Hepatocyte (in vitro differentiated cells): ENCODE measurements at regions not wholly inside any gene's neighbourhood (a gene's known extent, or its start where the extent isn't known, plus 50 kb on each side); places are given as distances from the start of the nearest gene placed in this dataset.

ENCODE experiments used
- CTCF ChIP-seq: fragments of 200-600 bp; sonication (generic); IDR thresholded peaks from 2 replicates; pipeline ENCODE4 v1.5.1; 2016; ENCODE audit warnings: antibody characterized with exemption, mild to moderate bottlenecking; ENCODE audit not compliant: poor library complexity
- EZH2 ChIP-seq: fragments of 200-600 bp; sonication (generic); IDR thresholded peaks from 2 replicates; pipeline ENCODE4 v1.6.1; 2016; ENCODE audit warnings: antibody characterized with exemption, mild to moderate bottlenecking, borderline replicate concordance
- EZH2phosphoT487 ChIP-seq: fragments of 200-600 bp; sonication (generic); IDR thresholded peaks from one replicate; pipeline ENCODE4 v1.6.1; 2018; ENCODE audit warnings: antibody characterized with exemption, mild to moderate bottlenecking, low read depth, moderate library complexity; ENCODE audit not compliant: unreplicated experiment, severe bottlenecking

- no peak for TF ChIP-seq CTCF
- TF ChIP-seq EZH2, result no peak
- TF ChIP-seq EZH2phosphoT487, result no peak
These were observed 274.3 kb downstream of the FGF9 start for GRCh38 chr13:21945195-21945594.
